Right ventricle myocardium superior (tissue), 1 donor: ENCODE measurements at regions not wholly inside any gene's neighbourhood (a gene's known extent, or its start where the extent isn't known, plus 50 kb on each side); places are given as distances from the start of the nearest gene placed in this dataset.
A peak's percentile ranks its signal among the peaks of the same experiment; 100 is the strongest.
"Not testable (repeated sequence)": the region's sequence is repeated elsewhere in the genome, so short reads cannot be mapped to it uniquely, and the experiment has no call there.

ENCODE experiments used
- ATAC-seq: fragments of 200-7000 bp; cut with Tn5 transposase; one replicate; pipeline ENCODE4 v1.9.1; 2020; ENCODE audit warnings: mild to moderate bottlenecking; ENCODE audit not compliant: poor library complexity
- DNase-seq: peaks from one replicate; pipeline ENCODE4 v3.0.0-alpha.2; 2020
- intact Hi-C: fragments of 100-400 bp; cut with DNase I; formaldehyde crosslinking; loops from one replicate; pipeline ENCODE4 v1.11.2; 2022
- donor health status: DM: no; HTN: yes; CAD: no; lungs with severe emphysema.

DNA sequence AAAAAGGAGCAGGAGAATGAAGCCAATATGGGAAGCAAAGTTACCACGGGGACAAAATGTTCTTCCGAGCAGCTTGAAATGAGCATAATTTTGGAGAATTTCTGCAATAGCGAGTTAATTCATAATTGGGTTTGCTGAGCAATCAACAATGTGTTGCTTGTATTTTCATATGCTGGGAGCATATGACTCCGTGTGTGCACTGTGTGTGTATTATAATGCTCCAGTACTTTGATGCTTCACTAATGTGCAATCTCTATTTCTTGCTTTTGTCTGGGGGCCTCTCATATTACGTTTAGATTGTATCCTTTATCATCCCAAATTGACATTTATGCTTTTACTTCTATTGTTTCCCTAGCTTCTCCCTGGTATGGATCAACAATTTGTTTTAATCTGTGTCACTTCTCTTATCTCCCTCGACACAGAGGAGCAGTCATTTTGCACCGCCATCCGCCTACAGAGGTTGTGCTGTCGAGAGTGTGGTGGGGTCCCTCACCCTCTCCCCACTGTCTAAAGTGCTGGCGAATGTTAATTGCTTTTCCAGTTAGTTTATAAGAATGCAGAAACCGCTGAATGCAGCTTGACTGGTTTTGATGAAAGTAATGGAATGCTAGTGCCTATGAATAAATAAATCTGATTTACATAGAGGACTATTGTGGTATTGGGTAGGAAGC, 372.5 kb upstream of the WWC1 start:
- DNase-seq (no peak), ATAC-seq (no peak)
- intact Hi-C loops = no loop called here

DNA sequence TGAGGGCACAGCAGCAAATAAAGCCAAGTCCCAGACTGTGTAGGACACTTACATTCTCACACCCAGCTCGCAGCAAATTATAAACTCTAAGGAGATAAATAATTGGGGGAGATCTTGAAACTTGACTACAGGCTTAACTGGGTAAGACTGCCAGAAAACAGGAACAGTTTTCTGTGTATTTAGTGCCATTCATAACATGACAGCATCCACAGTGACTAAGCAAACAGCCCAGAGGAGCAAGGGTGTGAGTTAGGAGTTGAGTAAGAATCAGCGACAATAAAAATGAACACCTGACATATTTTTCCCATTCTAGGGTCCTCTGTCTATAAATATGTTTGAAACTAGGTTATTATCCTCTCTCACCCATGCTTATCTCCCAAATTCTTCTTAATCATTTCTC, 370.9 kb upstream of the WWC1 start:
- ATAC-seq = no peak
- no peak for DNase-seq
- intact Hi-C loops = no loop called here

DNA sequence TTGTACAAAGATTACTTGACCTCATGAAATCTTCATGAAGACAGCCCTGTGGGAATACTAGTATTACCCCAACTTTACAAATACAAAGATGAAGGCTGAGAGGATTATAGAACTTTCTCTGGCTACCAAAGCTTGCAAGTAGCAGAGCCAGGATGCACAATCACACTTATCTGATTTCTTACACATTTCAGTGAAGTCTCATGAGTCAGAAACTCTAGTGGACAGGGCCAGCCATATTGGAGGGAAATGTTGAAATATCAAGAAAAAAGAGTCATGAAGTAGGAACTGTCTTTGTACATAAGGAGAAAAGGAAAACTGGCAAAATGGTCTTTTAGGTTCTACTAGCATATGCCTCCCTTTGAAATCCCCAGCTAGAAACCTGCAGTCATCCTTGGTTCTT, 369.6 kb upstream of the WWC1 start:
- ATAC-seq (no peak), DNase-seq (no peak)
- intact Hi-C loops = no loop called here

DNA sequence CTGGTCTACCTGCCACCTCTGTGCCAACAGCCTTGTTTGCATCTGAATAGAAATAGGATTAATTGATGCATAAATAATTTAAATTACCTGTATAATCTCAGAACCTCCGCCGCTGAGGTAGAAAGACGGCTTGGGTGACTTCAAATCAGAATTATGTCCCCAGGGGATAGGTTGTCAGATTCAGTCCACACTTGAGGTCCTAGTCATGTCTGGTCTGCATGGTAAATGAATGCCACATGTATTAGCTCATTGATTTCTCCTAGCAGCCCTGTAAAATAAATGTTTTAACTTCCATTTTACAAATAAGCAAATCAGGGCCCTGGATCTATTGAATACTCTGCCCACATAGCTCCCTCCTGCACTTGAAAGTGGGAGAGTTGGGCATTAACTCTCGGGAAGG, 368.0 kb upstream of the WWC1 start:
- ATAC-seq (no peak), DNase-seq (no peak)
- intact Hi-C loops = no loop called here

DNA sequence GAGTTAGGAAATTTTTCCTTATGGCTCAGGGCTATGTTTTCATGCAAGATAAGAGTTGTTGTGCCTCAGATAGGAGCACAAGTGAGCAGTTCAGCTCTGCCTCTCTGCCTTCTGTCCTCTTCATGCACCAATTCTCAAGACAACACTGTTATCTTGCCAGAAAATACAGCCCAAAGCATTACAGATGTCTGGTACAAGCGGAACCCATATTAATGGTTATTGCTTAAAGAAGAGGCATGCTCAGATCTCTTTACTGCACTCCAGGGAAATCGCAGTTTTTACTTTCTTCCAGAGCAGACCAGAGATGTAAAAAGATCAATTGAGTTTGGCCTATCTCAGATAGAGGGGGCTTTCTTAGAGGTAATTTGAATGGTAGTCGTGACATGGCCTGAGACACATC, 361.6 kb upstream of the WWC1 start:
- intact Hi-C loops = loop anchor here (10.0 kb wide), 1 partner anchor 205 kb away; no protein-coding TSS in a partner anchor
- DNase-seq (no peak), ATAC-seq (no peak)

DNA sequence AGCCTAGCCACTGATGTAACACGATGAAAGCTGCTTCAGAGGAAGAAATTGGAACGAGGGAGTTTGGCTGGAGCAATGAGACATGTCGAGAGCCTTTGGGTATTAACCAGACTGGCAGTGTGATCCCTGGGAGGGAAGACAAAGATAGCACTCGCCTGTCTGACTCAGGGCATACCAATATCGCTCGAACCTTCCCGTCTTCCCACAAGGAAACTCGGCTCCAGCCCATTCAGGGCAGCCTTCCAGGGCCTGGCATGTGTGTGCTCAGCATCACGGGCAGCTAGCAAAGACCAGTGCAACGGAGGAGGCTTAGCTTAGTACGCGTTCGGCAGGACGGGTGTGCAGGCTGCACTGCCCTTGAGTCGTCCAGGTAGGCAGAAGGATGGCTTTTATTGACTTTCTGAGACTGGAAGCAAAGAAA, 356.9 kb upstream of the WWC1 start:
- intact Hi-C loops = loop anchor here (10.0 kb wide), 1 partner anchor 210 kb away; no protein-coding TSS in a partner anchor
- ATAC-seq (peak; percentile 87), DNase-seq (peak; percentile 87)

DNA sequence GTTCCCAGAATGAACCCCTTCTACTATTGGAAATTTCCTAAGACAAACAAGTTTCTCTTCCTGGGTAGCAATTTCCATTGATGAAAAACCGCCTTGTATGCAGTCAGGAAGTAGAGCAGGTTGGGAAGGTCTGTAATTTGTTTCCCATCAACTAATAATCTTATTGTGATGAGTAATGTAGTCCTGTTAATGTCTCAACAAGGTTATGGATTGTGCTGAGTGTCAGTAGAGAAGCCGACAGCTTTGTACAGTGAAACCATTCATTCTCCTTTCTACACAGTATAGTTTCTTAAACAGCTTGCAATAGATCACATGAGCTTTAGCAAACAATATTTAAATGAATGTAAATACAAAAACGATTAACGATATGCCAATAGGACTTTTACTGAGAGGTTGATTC, 355.4 kb upstream of the WWC1 start:
- peak; percentile 4 for ATAC-seq
- intact Hi-C loops = loop anchor here (10.0 kb wide), 1 partner anchor 211 kb away; no protein-coding TSS in a partner anchor
- DNase-seq = no peak

DNA sequence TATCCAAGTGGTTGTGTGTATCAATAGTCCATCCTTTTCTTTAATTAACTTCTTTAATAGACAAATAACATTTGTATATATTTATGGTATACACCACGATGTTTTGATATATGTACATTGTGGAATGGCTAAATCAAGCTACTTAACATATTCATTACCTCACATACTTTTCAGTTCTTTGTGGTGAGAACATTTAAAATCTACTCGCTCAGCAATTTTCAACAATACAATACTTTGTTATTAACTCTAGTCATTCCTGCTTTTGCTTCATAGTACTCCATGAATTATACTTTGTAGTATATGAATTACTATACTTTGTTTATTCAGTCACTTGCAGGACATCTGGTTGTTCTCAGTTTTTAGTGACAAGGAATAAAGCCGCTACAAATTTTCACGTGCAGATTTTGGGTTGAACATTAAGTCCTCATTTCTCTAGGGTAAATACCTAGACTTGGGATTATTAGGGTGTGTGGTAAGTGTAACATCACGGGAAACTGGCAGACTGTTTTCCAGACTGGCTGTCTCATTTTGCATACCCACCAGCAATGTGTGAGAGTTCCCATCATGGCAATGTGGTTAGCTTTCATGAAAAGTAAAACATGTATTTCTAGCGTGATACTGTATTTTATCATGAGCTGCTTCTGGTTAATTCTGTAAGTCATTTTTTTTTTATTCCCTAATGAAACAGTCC, 354.4 kb upstream of the WWC1 start:
- DNase-seq = no peak
- no peak for ATAC-seq
- intact Hi-C loops = loop anchor here (10.0 kb wide), 1 partner anchor 212 kb away; no protein-coding TSS in a partner anchor

DNA sequence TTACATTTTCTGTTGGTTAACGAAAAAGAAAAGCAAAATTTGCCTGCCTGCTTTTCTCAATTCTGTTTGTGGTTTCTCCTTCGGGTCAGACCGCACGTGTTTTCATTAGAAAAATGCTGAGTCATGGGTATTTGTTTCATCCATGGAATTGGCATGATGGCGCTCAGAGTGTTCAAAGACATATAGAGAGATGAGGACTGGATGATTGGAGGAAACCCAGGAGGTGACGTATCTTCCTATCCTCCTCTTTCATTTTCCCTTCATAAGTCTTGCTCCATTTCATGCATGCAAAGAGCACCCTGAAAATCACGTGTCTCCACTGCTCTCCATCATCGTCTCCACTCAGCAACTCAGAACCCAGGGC, 353.8 kb upstream of the WWC1 start:
- ATAC-seq = no peak
- intact Hi-C loops = loop anchor here (10.0 kb wide), 1 partner anchor 213 kb away; no protein-coding TSS in a partner anchor
- no peak for DNase-seq

DNA sequence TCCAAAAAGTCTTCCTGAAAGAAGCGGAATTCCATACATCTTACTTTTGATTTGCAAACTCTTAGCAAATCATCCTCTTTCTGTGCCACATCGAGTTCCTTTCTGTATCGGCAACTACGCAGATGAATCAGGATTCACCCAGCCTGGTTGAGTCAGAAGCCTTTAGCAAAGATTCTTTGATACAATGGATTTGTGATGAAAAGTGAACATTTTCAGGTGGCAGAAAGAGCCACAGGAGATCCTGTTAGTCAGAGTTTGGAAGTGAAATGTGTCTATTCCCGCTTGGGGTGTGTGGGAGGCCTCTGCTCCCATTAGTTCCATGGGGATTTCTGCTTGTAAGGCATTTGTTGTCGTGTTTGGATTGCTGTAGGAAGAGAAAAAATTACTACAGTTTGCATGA, 351.8 kb upstream of the WWC1 start:
- DNase-seq = no peak
- ATAC-seq = no peak
- intact Hi-C loops = loop anchor here (10.0 kb wide), 1 partner anchor 215 kb away; no protein-coding TSS in a partner anchor

DNA sequence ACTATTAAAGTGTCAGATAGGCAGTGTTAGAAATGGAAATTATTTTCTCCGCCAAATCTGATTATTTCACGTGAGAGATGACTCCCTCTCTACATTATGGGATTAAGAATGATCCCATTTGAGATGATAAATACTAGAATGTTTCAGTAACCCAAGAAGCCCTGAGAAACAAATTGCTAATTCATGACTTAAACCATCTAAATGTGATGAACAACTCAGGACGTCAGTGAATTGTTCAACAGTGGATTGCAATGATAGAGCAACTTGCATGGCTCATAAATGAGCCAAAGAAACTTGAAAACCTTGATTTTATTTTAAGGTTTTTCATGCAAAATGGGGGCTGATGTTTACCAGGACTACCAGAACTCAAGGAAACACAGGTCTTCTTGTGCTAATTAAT, 350.5 kb upstream of the WWC1 start:
- DNase-seq (no peak), ATAC-seq (no peak)
- intact Hi-C loops = no loop called here

DNA sequence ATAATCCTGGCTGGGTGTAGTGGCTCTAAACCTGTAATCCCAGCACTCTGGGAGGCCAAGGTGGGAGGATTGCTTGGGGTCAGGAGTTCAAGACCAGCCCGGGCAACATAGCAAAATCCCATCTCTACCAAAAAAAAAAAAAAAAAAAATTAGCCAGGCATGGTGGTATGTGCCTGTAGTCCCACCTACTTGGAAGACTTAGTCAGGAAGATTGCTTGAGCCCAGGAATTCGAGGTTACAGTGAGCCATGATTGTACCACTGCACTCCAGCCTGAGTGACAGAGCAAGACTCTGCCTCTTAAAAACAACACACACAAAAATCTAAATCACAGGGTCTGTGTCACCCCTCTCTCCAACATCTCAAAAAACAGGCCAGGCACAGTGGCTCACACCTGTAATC, 349.9 kb upstream of the WWC1 start:
- intact Hi-C loops, ATAC-seq, DNase-seq: not testable (repeated sequence)

DNA sequence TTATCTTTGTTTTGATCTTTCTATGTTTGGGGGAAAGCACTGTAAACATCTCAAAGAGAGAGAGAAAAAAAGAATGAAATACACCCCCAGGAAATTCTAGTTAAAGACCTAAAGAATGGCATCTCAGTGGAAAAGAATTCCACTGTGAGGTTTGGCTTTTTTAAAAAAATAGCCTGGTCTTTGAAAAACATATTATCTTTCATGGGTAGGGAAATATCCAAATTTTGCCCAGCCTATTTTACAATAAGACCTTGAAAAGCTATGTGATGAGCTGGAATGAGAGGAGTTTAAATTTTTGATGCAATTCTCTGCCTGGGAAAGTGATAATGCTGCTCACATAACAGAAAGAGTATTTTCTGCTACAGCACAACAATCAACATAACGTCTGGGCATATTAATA, 348.1 kb upstream of the WWC1 start:
- ATAC-seq (no peak), DNase-seq (no peak)
- intact Hi-C loops = no loop called here

DNA sequence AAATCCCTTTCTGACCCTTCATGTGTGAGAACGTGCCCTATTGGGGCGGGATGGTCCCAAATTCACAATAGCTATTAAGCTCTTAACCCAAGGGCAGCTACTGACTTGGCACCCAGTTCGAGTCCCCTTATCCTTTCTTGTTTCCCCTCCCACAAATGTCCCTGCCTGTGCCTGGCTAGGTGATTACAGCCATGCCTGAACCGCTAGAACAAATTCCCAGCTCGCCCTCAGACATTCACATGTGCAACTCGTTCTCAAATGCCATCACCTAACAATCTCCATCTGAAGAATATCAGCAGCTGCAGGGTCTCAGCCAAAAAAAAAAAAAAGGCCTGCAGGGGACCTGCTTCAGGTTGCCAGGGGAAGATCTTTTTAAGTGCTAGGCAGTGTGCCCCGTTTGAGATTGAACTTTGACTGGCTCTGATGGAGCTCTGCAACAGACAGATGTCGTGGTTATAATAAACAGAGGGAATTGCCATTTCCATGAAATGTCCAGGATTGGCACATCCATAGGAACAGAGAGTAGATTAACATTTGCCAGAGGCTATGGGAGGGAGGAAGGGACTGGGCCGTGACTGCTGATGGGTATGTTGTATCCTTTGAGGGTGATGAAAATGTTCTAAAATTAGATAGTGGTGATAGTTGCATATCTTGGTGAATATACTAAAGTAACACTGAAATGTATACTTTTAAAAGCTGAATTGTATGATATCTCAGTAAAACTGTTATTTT, 347.2 kb upstream of the WWC1 start:
- intact Hi-C loops = no loop called here
- ATAC-seq = peak; percentile 73
- peak; percentile 53 for DNase-seq

DNA sequence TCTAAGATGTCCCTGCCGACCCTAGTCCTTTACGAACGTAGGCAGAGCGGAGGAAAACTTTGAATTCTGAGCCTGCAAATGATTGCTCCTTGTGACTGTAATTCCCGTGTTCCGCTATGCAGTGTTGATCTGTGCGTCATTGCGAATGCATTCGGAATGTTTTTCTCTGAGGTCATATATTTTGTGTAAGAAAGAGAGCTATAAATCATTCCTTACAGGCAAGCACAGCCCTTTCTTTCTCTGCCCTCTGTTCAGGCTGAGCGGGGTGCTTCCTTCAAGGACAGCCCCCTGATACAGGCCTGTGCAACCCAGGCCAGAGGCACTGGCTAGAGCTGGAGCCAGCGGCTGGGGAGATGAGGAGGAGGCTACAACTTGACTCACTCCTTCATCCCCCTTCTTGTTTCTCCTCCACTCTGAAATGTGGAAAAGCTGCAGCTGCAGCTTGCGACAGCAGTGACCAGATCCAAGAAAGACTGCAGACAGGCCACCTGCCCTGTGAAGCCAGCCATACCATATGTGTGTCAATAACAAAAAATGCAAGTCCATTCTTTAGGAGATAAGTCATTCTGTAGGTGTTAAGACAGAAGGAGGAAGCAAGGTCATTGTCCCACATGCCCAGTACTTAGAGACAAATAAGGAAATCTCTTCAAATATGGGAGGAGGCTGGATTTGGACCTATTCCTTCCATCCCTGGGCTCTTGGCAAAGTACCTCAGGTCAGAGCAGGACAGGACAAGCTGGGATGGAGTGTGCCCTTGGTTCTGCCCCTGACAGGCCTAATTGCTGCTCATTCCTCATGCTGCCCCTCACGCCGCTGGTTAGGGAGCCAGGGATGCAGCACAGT, 345.7 kb upstream of the WWC1 start:
- intact Hi-C loops = no loop called here
- peak; percentile 63 for DNase-seq
- ATAC-seq = peak; percentile 80

DNA sequence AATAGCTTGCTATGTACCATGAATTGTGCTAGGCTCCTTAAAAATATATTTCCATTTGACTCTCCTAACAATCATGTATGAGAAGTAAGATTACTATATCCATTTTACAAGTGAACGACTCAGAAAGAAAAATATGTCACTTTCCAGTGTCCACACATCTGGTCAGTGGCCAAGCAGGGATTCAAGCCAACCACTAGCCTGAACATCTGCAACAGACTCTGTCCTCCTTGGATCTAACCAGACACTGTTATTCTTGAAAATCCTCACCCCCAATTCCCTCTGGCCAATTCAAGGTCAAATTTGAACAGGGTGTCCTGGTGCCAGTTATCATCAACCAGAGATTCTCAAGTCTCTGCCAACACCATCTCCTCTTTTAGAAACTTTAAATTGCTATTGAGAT, 344.1 kb upstream of the WWC1 start:
- no peak for DNase-seq
- peak; percentile 13 for ATAC-seq

DNA sequence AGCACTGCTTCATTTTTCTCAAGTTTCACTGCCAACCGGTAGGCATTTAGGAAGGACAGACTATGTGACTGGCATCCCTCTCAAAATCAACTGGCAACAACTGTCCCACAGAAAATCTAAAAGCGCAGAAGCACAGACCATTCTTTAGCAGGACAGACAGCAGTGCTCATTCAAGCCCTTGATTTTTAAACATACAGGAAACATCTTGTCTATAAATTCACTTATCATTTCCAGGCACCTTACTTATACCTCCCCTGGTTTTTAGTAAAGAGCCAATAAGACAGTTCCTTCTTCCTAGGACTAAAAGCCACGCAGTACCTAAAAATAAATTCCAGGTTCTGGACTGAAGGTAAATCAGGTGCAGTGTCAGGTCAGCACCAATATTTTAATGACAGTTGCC, 343.2 kb upstream of the WWC1 start:
- DNase-seq = no peak
- ATAC-seq = no peak
- intact Hi-C loops = no loop called here

More for the DNA sequence above, 344.1 kb upstream of the WWC1 start:
- intact Hi-C loops = no loop called here

DNA sequence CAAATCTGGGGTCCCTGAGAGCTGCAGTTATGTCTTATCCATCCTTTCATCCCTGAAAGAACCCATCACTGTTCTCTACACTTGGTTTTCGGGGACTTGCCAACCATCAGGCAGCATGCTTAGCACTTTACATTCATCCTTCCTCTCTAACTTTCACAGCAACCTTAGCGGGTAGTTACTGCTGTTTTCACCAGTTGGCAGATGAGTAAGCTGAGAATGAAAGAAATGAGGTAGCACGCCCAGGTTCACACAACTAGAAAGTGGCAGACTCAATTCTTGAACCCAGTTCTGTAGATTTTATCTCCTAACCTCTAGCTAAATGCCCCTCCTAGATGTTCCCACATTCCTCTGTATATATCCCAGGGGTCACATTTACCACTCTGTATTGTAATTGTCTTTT, 342.0 kb upstream of the WWC1 start:
- intact Hi-C loops = no loop called here
- DNase-seq (no peak), ATAC-seq (no peak)
